NCI-H748 (cell line): ENCODE measurements at regions not wholly inside any gene's neighbourhood (a gene's known extent, or its start where the extent isn't known, plus 50 kb on each side); places are given as distances from the start of the nearest gene placed in this dataset.
"Not testable (repeated sequence)": the region's sequence is repeated elsewhere in the genome, so short reads cannot be mapped to it uniquely, and the experiment has no call there.

Experiments used
- DNase-seq: peaks from one replicate; lab custom pipeline; 2025; ENCODE audit not compliant: unreplicated experiment; lab: John Stamatoyannopoulos, UW

DNA sequence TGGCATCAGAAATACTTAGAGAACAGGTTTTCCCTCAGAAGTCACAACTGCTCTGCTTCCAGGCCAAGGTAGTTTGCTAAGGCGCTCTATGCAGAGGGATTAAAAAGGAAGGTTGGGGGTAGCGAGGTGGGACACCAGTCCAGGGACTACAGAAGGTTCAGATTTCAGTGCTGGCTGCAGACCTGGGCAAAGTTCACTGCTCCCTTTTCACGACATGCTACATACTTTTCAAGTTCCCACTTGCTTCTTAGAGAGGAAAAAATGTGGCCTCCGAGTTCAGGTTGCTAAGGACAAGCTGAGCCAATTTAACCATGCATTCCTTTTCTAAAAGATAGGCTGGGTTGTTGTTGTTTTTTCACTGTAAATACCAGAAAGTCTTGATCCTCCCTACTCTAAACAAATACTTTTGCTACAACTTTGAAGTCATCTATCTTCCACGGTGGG, 158.6 kb upstream of the NR2F2 start:
- DNase-seq, result no peak

DNA sequence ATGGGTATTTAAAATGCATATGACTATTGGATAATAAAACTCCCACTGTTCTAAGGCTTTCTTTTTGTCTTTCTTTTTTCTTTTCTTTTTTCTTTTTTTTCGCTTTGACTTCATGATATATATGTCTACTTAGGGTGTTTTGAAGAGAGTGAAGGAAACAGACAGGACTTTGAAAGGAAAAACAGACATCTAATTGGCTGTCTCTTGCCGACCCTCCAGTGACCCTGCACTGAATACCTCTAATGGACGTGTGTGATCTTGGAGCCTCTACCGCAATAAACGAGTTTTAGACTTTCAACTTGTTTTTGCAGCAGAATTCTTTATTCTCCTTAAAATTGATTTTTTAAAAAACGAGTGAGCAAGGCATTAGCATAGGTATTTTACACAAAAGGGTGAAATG, 158.1 kb upstream of the NR2F2 start:
- no peak for DNase-seq

GRCh38 chr15:96176831-96177230, 153.7 kb upstream of the NR2F2 start:
- DNase-seq, result no peak

- DNase-seq, result no peak
These were observed 153.2 kb upstream of the NR2F2 start for GRCh38 chr15:96177279-96177678.

GRCh38 chr15:96180087-96180748, 150.3 kb upstream of the NR2F2 start:
- DNase-seq, result no peak

DNA sequence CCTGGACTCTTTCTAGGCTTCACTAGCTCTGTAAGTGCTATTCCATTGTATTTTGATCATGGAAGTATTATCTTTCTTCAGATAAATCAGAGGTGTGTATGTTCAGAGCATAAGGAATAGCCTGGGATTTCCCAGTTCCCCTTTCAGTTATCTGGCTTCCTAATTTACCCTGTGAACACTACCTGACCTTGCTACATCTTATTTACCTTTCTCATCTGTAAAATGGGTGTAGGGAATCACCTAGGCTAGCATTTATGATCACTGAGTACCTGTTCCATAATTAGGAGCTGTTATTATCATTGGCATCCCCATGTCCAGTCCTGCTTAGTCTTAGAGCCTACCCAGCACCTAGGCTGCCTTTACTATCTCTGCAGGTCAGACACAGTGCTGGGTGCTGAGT, 149.3 kb upstream of the NR2F2 start:
- no peak for DNase-seq

- DNase-seq, result no peak
These were observed 148.6 kb upstream of the NR2F2 start for GRCh38 chr15:96181873-96182301.

DNA sequence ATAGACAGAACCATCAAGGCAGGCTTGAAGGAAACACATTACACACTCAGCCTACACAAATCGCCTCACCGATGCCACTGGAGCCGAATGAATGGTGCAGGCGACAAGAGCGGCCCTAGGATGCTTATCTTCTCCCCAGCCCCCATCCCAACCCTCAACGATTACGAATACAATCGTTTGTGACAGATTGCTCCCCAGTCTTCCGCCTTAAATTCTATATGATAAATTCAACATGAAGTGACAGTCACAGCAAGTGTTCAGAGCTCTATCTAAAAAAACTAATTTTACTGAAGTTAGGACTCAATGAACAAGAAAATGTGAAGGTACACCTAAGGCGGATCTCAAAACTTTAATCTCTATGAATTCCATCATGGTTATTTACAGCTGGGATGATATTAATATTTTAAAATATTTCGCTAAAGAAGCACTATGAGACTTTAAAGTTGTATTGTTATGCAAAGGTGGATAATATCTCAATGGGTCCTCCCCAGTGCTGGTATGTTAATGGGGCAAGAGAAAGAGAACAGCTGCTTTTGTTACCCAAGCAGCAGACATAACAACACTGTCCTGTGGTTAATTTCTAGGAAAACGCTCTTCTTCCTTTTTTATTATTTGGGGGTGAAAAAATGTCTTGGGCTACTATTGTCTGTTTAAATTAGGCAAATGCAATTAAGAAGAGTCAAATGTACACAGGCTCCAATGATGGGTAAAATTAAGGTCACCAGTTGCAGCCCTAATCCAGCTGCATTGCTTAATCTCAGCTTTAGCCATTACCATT, 147.6 kb upstream of the NR2F2 start:
- DNase-seq, result no peak

DNA sequence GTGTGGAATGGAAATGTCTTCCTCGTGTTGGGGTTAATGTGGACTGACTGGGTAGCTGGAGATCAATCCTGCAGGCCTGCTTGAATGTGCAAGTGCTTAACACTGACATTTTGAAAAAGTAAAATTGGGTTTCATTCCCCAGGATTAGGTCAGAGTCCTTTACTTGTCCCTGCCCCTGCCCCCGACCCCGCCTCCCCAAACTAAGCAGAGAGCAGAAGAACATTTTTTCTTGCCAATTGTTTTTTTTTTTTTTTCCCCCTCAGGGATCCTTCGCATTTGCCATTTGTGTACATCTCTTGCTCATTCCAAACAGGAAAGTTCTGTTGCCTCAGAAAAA, 147.0 kb upstream of the NR2F2 start:
- DNase-seq, result no peak

DNA sequence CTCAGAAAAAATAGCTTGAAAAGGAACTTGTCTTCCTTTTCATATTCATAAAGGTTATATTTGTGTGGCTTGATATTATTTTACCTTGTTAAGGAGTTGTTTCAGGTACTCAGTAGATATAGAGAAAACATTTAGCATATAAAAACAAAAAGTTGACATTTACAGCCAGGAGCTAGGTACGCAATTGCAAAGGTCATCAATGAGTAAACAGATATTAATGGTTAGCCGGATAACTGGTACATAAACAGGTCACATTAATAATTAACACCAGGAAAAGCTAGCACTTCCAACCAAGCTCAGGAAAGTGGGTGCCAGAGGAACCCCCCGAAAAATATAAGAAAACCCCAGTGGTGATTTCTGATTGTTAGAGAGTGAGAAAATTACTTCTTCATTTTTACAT, 146.6 kb upstream of the NR2F2 start:
- DNase-seq, result no peak

GRCh38 chr15:96184297-96184696, 146.2 kb upstream of the NR2F2 start:
- no peak for DNase-seq

- DNase-seq, result no peak
These were observed 144.4 kb upstream of the NR2F2 start for GRCh38 chr15:96186105-96186504.

- DNase-seq, result no peak
These were observed 142.9 kb upstream of the NR2F2 start for GRCh38 chr15:96187341-96188305.

DNA sequence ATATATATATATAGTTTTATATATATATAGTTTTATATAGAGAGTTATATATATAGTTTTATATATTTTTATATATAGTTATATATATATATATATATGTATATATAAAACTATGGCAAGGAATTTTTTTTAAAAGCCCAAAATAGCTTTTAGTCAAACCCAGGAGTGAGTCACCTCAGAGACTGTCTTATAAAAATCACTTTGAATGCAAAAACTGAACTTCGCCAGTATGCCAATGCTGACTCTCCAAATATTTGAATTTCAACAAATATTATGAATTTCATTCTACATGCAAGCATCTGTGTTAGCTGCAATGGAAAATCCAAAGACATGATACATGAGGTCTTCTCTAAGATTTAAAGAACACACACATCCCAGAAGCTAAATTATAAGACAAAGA, 132.8 kb upstream of the NR2F2 start:
- no peak for DNase-seq

DNA sequence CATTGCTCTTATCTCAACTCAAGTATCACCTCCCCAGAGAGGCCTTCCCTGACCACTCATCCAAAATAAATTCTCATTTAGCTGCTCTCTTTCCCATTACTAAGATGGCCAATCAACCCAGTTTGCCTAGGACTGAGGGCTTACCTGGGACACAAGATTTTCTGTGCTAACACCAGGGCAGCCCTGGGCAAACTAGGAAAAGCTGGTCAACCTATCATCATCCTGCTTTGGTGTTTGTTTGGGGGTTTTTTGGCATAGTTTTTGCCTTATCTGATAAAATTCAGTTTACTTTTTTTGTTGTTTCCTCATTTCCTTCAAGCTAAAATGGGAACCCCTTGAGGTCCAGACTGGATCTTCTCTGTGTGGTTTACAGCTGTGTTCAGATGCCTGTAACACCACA, 131.4 kb upstream of the NR2F2 start:
- no peak for DNase-seq

- DNase-seq, result no peak
These were observed 130.0 kb upstream of the NR2F2 start for GRCh38 chr15:96200357-96200967.

GRCh38 chr15:96201696-96202095, 128.8 kb upstream of the NR2F2 start:
- DNase-seq, result no peak

DNA sequence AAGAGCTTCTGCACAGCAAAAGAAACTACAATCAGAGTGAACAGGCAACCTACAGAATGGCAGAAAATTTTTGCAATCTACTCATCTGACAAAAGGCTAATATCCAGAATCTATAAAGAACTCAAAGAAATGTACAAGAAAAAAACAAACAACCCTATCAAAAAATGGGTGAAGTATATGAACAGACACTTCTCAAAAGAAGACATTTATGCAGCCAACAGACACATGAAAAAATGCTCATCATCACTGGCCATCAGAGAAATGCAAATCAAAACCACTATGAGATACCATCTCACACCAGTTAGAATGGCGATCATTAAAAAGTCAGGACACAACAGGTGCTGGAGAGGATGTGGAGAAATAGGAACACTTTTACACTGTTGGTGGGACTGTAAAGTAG, 124.9 kb upstream of the NR2F2 start:
- not testable (repeated sequence) for DNase-seq

- DNase-seq, result no peak
These were observed 123.0 kb upstream of the NR2F2 start for GRCh38 chr15:96207377-96208006.

- DNase-seq, result no peak
These were observed 121.2 kb upstream of the NR2F2 start for GRCh38 chr15:96209285-96209735.

DNA sequence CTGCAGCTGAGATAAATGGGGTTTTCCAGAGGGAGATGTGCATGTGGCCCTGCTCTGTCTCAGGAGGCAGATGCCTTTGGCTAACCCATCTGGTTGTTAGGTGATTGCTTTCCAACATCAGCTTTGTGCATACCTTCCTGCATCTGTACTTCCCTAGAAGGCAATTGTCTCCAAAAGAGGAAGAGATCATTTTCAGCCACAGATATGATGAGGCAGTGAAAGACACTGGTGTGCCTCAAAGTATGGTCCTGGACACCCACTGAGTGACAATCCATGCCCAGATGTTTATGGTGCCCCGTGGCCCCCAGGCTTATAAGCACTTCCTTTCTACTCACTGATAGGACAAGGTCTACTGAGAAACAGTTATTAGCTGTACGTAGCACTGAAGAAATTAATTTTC, 117.5 kb upstream of the NR2F2 start:
- DNase-seq, result no peak
